SK-N-SH (cell line): ENCODE measurements at regions not wholly inside any gene's neighbourhood (a gene's known extent, or its start where the extent isn't known, plus 50 kb on each side); places are given as distances from the start of the nearest gene placed in this dataset.

Source experiments
- CTCF ChIA-PET: fragments of 300-600, 350-600 bp; formaldehyde crosslinking; extraction: SDS; loops from one replicate; lab custom pipeline; 2021; lab: Yijun Ruan, JAX
- POLR2A ChIA-PET: fragments of 350-600 bp; sonication (Branson Sonifier 250); formaldehyde crosslinking; extraction: SDS; loops from one replicate; lab custom pipeline; 2020; ENCODE audit warnings: antibody characterized with exemption, inconsistent platforms; lab: Yijun Ruan, JAX
- DNase-seq: peaks from one replicate; pipeline ENCODE4 v3.0.0; 2012
- H2AFZ ChIP-seq: fragments of 200-600 bp; sonication (generic); 2 replicates; pipeline ENCODE4 v1.8.1; 2016; ENCODE audit warnings: antibody characterized with exemption, mild to moderate bottlenecking, low read depth
- H3F3A ChIP-seq: fragments of 200-600 bp; sonication (generic); replicated peaks from 2 replicates; pipeline ENCODE3; 2016; ENCODE audit warnings: antibody characterized with exemption, mild to moderate bottlenecking; ENCODE audit not compliant: insufficient read depth
- H3K27ac ChIP-seq, 2 experiments: fragments of 200-500 bp in 1 of 2; fragments of 200-600 bp in 1 of 2; sonication (Bioruptor generic) in 1 of 2; sonication (generic), shearing (Covaris generic) in 1 of 2; 2 replicates each; pipeline versions ENCODE4 v1.5.1 to v1.6.1; 2014 to 2016; ENCODE audit warnings: low read depth in 2 of 2, inconsistent platforms in 1 of 2, low read length in 1 of 2, mild to moderate bottlenecking in 1 of 2, mixed read lengths in 1 of 2
- H3K27me3 ChIP-seq: fragments of 200-600 bp; sonication (generic), shearing (Covaris generic); 2 replicates; pipeline ENCODE4 v1.6.1; 2016; ENCODE audit warnings: mixed run types; ENCODE audit not compliant: insufficient read depth
- H3K36me3 ChIP-seq, 2 experiments: fragments of 200-500 bp in 1 of 2; fragments of 200-600 bp in 1 of 2; sonication (Bioruptor generic) in 1 of 2; sonication (generic) in 1 of 2; replicated peaks in 1 of 2; 2 replicates each; pipeline versions ENCODE3 to v1.5.1; 2014 to 2016; ENCODE audit warnings: low read length in 1 of 2, mild to moderate bottlenecking in 1 of 2; ENCODE audit not compliant: insufficient read depth in 2 of 2, control insufficient read depth in 1 of 2
- H3K4me1 ChIP-seq, 2 experiments: fragments of 200-500 bp in 1 of 2; fragments of 200-600 bp in 1 of 2; sonication (Bioruptor generic) in 1 of 2; sonication (generic), shearing (Covaris generic) in 1 of 2; 2 replicates each; pipeline versions ENCODE4 v1.5.1 to v1.6.1; 2014 to 2016; ENCODE audit warnings: low read depth in 1 of 2, low read length in 1 of 2, mixed run types in 1 of 2; ENCODE audit not compliant: insufficient read depth in 2 of 2, control insufficient read depth in 1 of 2
- H3K4me2 ChIP-seq: fragments of 200-600 bp; sonication (generic), shearing (Covaris generic); 2 replicates; pipeline ENCODE4 v1.6.1; 2017; ENCODE audit warnings: mixed run types
- H3K4me3 ChIP-seq, 2 experiments: fragments of 200-500 bp in 1 of 2; fragments of 200-600 bp in 1 of 2; sonication (Bioruptor generic) in 1 of 2; sonication (generic), shearing (Covaris generic) in 1 of 2; 2 replicates each; pipeline versions ENCODE4 v1.5.1 to v1.8.1; 2014 to 2016; ENCODE audit warnings: low read depth in 2 of 2, inconsistent platforms in 1 of 2, low read length in 1 of 2, mild to moderate bottlenecking in 1 of 2, mixed read lengths in 1 of 2, moderate library complexity in 1 of 2
- H3K79me2 ChIP-seq: fragments of 200-600 bp; sonication (generic); 2 replicates; pipeline ENCODE4 v1.8.1; 2017; ENCODE audit warnings: mild to moderate bottlenecking; ENCODE audit not compliant: insufficient read depth
- H3K9ac ChIP-seq: fragments of 200-600 bp; sonication (generic); 2 replicates; pipeline ENCODE4 v1.6.1; 2017; ENCODE audit warnings: mixed run types
- H3K9me2 ChIP-seq: fragments of 200-600 bp; sonication (generic); 2 replicates; pipeline ENCODE4 v1.6.1; 2017; ENCODE audit warnings: mixed run types
- H3K9me3 ChIP-seq: fragments of 200-600 bp; sonication (generic); 2 replicates; pipeline ENCODE4 v1.6.1; 2017; ENCODE audit warnings: mixed run types, mild to moderate bottlenecking, moderate library complexity
- H4K20me1 ChIP-seq: fragments of 200-600 bp; sonication (generic); 2 replicates; pipeline ENCODE4 v1.6.1; 2017; ENCODE audit warnings: mild to moderate bottlenecking, mixed run types; ENCODE audit not compliant: insufficient read depth
- CHD2 ChIP-seq: fragments of 150-350 bp; IDR thresholded peaks from 2 replicates; pipeline ENCODE4 v1.6.1; 2018; ENCODE audit warnings: low read length; ENCODE audit not compliant: partially characterized antibody
- CTCF ChIP-seq: fragments of 200-600 bp; sonication (generic); IDR thresholded peaks from 2 replicates; pipeline ENCODE4 v1.6.1; 2017; ENCODE audit warnings: antibody characterized with exemption, mild to moderate bottlenecking, moderate library complexity
- EP300 ChIP-seq, 2 experiments: IDR thresholded peaks; 2 replicates each; pipeline versions ENCODE4 v1.4.0 to v1.6.1; 2012; ENCODE audit warnings: borderline replicate concordance in 1 of 2, low read depth in 1 of 2, low read length in 1 of 2
- EZH2phosphoT487 ChIP-seq: fragments of 200-600 bp; sonication (generic); IDR thresholded peaks from 2 replicates; pipeline ENCODE4 v1.6.1; 2017; ENCODE audit warnings: low read depth, mixed run types, mild to moderate bottlenecking, antibody characterized with exemption, moderate library complexity, borderline replicate concordance
- FOSL2 ChIP-seq: IDR thresholded peaks from 2 replicates; pipeline ENCODE4 v1.4.0; 2012; ENCODE audit warnings: low read depth, mild to moderate bottlenecking, moderate library complexity, borderline replicate concordance
- FOXJ3 ChIP-seq: sonication (generic); formaldehyde crosslinking; IDR thresholded peaks from 2 replicates; pipeline ENCODE4 v1.5.1; 2020; ENCODE audit warnings: mild to moderate bottlenecking, missing genetic modification reagents
- FOXM1 ChIP-seq: IDR thresholded peaks from 2 replicates; pipeline ENCODE4 v1.4.0; 2012; ENCODE audit warnings: low read depth, mild to moderate bottlenecking
- GABPA ChIP-seq: IDR thresholded peaks from 2 replicates; pipeline ENCODE4 v1.4.0; 2012; ENCODE audit warnings: low read depth, mild to moderate bottlenecking
- NFIC ChIP-seq: IDR thresholded peaks from 2 replicates; pipeline ENCODE4 v1.4.0; 2012; ENCODE audit warnings: borderline replicate concordance
- NRF1 ChIP-seq: IDR thresholded peaks from 2 replicates; pipeline ENCODE4 v1.6.1; 2012; ENCODE audit warnings: low read depth, mild to moderate bottlenecking, low read length
- POLR2AphosphoS5 ChIP-seq: IDR thresholded peaks from 2 replicates; pipeline ENCODE4 v1.6.1; 2012; ENCODE audit warnings: low read depth, low read length
- REST ChIP-seq: IDR thresholded peaks from 2 replicates; pipeline ENCODE4 v1.6.1; 2012; ENCODE audit warnings: mild to moderate bottlenecking, low read depth, low read length, moderate library complexity
- RFX5 ChIP-seq: IDR thresholded peaks from 2 replicates; pipeline ENCODE4 v1.6.1; 2012; ENCODE audit warnings: mild to moderate bottlenecking, improper control_type of control experiment, low read length
- RXRA ChIP-seq: IDR thresholded peaks from 2 replicates; pipeline ENCODE4 v1.4.0; 2012; ENCODE audit warnings: low read depth, mild to moderate bottlenecking, borderline replicate concordance
- SMC3 ChIP-seq: IDR thresholded peaks from 2 replicates; pipeline ENCODE4 v1.6.1; 2012; ENCODE audit warnings: low read depth, low read length, improper control_type of control experiment
- TAF1 ChIP-seq: IDR thresholded peaks from 2 replicates; pipeline ENCODE4 v1.6.1; 2012; ENCODE audit warnings: low read depth, mild to moderate bottlenecking, low read length, moderate library complexity, borderline replicate concordance
- TCF12 ChIP-seq: IDR thresholded peaks from 2 replicates; pipeline ENCODE4 v1.4.0; 2012
- USF1 ChIP-seq: IDR thresholded peaks from 2 replicates; pipeline ENCODE4 v1.4.0; 2012; ENCODE audit warnings: low read depth, borderline replicate concordance
- YY1 ChIP-seq: IDR thresholded peaks from 2 replicates; pipeline ENCODE4 v1.4.0; 2012; ENCODE audit warnings: low read depth, mild to moderate bottlenecking
- ZBTB33 ChIP-seq: IDR thresholded peaks from 2 replicates; pipeline ENCODE4 v1.4.0; 2012; ENCODE audit warnings: low read depth, borderline replicate concordance
- WGBS: methylation state at CpG from one replicate; pipeline ENCODE4 v1.1.6; 2017; ENCODE audit warnings: low lambda C conversion rate; 5-methylcytosine and 5-hydroxymethylcytosine counted together

- no peaks in the 10 kb centered on the region; a peak in 1 of 4 replicates for H3K4me1 ChIP-seq
- no peak overlapping the region for H3K9ac ChIP-seq
- H2AFZ ChIP-seq: no peak overlapping the region
- CTCF ChIA-PET: no interaction called here
- H3K27me3 ChIP-seq: no peaks in the 10 kb centered on the region
- no peak overlapping the region for H3K4me3 ChIP-seq
- H3K4me2 ChIP-seq: no peak overlapping the region
- H3K79me2 ChIP-seq: no peaks in the 10 kb centered on the region
- H3K9me3 ChIP-seq: no peaks in the 10 kb centered on the region
- no peaks in the 10 kb centered on the region for H3F3A ChIP-seq
- H3K27ac ChIP-seq: no peak overlapping the region
- H4K20me1 ChIP-seq: no peaks in the 10 kb centered on the region
- no peak for DNase-seq
- H3K9me2 ChIP-seq: no peaks in the 10 kb centered on the region
- POLR2A ChIA-PET: no interaction called here
- TF ChIP-seq EZH2phosphoT487 (no peak), CTCF (no peak), RFX5 (no peak), REST (no peak), NRF1 (no peak), EP300 (IDR thresholded peaks at IDR 0.05; ENCODE audit: borderline replicate concordance in 1 of 2, low read depth in 1 of 2, low read length in 1 of 2) (no peak), NFIC (no peak), FOSL2 (no peak), CHD2 (no peak), FOXM1 (no peak), SMC3 (no peak)
- H3K36me3 ChIP-seq: no peaks in the 10 kb centered on the region
Measured at GRCh38 chr1:82179131-82179530, 378.4 kb downstream of the ADGRL2 start.

- no peaks in the 10 kb centered on the region for H4K20me1 ChIP-seq
- H3K4me3 ChIP-seq: no peak overlapping the region
- DNase-seq: no peak
- no peak overlapping the region for H3K9ac ChIP-seq
- no peaks in the 10 kb centered on the region for H3F3A ChIP-seq
- WGBS: 43% methylated on average over 1 of the region's 1 CpG
- POLR2A ChIA-PET: no interaction called here
- CTCF ChIA-PET: no interaction called here
- no peaks in the 10 kb centered on the region; a peak in 1 of 4 replicates for H3K4me1 ChIP-seq
- H3K79me2 ChIP-seq: no peaks in the 10 kb centered on the region
- no peaks in the 10 kb centered on the region for H3K36me3 ChIP-seq
- no peaks in the 10 kb centered on the region for H3K9me3 ChIP-seq
- H3K4me2 ChIP-seq: no peak overlapping the region
- H3K9me2 ChIP-seq: no peaks in the 10 kb centered on the region
- no peaks in the 10 kb centered on the region for H3K27me3 ChIP-seq
- H3K27ac ChIP-seq: no peak overlapping the region
- no peak overlapping the region for H2AFZ ChIP-seq
- TF ChIP-seq FOSL2: no peak
- TF ChIP-seq USF1: no peak
- TF ChIP-seq TAF1: no peak
- TF ChIP-seq RXRA: no peak
- TF ChIP-seq FOXJ3 (CRISPR knock-in tag): no peak
- TF ChIP-seq ZBTB33: no peak
- no peak for TF ChIP-seq TCF12
- TF ChIP-seq YY1: no peak
- TF ChIP-seq POLR2AphosphoS5: no peak
- TF ChIP-seq GABPA: no peak
Measured at GRCh38 chr1:82177192-82177591, 376.5 kb downstream of the ADGRL2 start.
